HG02798 (cell line): ENCODE measurements at regions not wholly inside any gene's neighbourhood (a gene's known extent, or its start where the extent isn't known, plus 50 kb on each side); places are given as distances from the start of the nearest gene placed in this dataset.

Experiments
- ATAC-seq: cut with Tn5 transposase; IDR thresholded peaks from one replicate; pipeline ENCODE4 v1.9.1; 2021; ENCODE audit warnings: mild to moderate bottlenecking; ENCODE audit not compliant: unreplicated experiment, poor library complexity

DNA sequence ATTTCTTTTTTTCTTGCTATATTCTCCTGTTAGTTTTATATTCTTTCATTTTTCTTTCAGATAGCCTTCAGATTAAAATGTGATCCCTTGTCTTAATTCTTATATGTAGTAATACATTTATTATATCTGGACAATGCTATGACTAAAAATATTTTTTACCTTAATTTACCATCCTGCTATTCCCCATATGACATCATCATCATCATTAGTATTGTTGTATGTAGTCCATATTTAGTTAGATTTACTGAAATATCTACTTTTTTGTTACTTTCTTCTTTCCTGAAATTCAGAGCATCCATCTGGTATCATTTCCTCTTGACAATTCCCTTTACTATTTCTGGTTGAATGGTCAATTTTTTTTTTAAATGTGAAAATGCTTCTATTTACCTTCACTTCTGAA lies 951.6 kb upstream of the POU3F3 start:
- ATAC-seq, result no peak

DNA sequence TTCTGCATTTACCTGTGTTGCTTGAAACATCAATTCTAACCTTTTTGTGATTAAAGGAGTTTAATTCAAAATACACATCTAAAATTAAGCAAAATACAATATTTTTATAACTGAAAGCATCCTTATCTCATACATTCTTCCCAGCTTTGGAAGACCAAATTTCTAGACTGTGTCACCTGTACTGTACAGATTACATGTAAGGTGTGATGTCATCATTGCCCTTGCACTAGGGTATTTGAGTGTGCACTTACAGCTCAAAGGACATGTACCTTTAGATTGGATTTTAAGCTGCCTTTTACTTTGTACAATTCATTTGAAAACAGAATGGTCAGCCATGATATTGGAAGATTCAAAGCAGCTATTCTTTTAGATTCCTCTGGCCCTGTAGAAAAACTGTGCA lies 932.8 kb upstream of the POU3F3 start:
- no peak for ATAC-seq

DNA sequence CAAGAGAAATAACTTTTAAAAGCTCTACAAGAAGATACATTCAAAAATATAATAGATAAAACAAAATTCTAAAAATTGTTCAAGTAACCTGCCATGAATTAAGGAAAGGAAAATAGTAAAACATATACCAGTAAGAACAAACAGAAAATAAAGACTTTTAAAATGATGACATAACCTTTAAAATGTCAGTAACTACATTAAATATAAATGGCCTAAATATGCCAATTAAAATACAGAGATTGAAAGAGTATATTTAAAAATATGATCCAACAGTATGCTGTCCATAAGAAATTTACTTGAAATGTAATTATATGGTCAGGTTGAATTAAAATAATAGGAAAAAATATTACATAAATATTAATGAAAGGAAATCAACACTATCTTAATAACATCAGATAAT lies 911.7 kb upstream of the POU3F3 start:
- ATAC-seq, result no peak

DNA sequence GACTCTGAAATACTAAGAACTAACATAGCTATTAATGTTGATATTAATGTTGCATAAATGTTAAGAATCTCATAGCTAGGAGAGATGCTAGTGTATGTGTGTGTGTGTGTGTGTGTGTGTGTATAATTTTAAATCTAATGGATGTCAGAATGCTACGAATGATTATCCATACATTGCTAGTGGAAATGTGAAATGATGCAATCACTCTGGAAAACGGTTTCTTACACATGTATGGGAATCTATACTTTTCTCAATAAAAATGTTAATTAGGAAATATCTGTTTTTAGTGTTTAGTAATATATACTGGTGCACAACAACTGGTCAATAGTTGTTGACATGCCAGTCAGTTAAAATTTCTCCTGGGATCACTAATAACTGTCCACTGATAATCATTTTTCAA lies 908.8 kb upstream of the POU3F3 start:
- no peak for ATAC-seq

DNA sequence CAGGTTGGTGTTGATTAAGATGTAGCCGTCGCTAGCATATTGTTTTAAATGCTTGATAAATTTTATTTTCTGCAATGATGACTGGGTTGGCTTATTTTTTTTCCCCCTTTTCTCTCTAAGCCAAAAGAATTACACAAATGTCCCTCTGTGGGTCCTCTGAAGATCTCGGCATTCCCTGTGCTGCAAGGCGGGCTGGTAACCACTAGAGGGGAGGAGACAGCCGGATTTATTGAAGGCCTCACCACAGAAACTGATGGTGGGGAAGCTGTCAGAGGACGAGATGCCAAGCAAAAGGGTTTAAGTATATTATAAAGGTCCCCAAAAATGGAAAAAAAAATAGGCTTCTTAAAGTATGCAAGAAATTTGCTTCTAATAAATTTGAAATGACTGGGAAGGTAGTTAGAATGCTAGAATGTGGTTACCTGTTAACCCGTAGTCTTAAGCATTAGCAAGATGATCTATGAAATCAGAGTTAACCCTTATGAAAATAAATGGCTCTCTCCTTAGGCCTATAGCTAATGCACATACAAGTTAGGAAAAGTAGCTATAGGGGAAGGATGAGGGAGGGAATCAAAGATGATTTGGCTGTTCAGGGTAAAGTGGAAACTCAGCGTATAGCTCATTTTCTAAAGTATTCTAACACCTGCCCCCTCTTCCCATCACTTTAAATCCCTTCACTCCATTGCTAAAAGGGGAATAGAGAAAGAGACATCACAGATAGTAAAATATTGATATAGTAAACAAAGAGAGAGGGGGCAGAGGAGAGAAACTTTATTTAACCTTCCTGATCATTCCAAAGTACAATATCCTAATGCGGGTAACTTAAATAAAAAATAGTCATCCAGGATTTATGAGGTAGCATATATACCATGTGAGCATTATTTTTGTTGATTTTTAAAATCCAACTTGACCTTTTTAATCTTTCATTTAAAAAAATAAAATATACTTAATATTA lies 894.5 kb upstream of the POU3F3 start:
- ATAC-seq, result peak; percentile 49

DNA sequence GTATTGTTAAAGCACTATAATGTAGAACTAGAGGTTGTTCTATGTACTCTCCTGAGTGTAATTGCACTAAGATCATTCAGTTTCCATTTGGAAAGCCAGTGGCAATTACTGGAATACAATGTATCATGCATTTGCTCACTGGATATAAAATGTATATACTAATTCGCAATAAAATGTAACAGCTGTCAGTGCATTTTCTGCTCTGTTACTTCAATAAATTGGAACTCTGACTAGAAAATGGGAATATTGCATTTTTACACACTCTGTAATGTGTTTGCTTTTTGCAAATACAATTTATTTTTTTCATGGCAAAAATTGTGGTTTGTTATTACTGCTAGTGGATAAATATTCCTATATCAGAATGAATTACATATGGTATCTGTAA lies 893.8 kb upstream of the POU3F3 start:
- no peak for ATAC-seq

DNA sequence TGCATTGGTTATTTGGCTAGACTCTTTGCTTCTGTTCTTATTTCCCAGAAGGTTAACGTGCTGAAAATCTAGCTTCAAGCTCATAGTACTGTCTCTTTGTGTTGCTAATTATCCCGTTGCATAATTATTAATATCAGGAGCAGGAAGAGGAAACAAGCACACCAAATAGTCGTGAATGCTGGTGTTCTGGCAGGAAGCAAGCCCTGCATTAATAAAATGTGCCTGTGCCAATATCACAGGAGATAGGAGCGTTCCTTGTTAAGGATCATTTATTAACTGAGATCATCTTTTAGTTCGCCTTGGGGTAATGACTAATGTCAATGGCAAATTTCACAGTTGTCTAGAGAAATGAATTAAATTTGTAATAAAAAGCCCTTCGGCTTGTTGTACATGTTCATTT lies 893.0 kb upstream of the POU3F3 start:
- no peak for ATAC-seq

DNA sequence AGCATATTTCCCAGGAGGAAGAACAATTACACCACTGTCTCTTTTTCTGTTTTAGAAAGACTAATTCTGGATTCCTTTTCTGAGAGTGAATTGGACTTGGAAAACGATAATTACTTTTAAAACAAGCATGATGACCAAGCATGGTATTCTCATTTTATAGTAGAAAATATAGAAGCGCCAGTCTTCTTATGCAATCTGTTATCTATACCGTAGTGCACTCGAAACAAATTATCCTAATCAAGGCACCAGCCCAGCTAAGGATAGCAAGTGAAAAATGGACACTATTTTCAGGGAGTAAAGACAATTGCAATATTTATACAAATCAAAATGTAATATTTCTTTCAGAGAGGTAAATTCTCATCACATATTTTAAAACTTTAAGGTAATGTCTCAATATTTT lies 892.1 kb upstream of the POU3F3 start:
- ATAC-seq, result no peak

DNA sequence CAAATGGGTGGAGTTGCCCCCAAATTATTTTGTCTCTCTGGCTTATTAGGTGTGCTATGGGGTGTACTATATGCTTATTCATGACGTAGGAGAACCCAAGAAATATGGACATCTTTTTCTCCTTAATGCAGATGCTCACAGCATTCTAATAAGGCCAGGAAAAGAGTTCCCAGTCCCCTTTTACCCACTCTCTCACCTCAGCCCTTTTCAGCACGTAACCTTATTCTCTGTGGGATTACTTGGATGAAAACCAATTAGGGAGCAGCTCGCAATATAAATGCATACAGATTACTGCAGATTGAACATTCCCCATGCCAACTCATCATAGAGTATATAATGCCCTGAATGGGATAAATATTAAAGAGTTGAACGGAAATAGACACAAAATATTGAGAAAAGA lies 891.2 kb upstream of the POU3F3 start:
- ATAC-seq, result no peak

DNA sequence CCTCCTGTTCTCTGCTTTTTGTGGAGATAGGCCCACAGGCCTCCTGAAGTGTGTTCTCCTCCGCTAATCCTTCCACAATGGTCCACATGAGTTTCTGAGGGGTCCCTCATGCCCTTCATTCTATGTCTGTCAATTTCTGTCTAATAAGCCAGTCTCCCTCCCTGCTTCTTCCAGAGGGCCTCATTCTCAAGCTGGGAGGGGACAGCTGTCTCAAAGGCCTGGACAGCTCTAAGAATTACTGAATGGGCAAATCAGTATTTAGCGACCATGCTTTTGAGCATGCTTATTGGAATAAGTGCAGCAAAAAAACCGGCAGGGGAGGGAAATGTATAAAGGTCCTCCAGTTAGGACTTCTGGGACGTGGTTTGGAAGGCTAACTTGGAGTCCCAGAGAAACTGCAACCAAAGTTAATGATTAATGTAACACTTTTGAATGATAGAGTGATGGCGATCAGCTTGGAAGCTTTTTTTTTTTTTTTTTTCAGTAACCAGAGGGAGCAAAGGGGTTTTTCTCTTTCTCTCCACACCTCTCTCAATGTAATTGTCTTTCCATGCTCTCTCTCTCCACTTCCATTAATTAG lies 890.7 kb upstream of the POU3F3 start:
- ATAC-seq, result no peak

DNA sequence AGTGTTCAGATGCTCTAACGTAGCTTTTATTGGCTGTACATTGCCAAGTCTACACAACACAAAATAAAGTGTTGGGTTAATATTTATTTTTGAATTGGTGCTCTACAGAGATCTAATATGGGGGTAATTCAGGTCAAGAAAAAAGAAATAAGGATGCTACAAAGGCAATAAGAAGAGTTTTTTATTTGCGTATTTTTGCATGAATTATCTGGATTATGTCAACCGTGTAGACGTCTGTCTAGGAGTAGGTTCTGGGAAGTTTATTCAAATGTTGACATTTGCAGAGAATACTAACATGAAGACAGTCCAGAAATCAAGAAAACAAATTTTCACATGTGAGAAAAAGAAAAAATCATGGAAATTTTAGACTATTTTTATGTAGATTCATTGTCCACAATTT lies 876.7 kb upstream of the POU3F3 start:
- ATAC-seq, result no peak

DNA sequence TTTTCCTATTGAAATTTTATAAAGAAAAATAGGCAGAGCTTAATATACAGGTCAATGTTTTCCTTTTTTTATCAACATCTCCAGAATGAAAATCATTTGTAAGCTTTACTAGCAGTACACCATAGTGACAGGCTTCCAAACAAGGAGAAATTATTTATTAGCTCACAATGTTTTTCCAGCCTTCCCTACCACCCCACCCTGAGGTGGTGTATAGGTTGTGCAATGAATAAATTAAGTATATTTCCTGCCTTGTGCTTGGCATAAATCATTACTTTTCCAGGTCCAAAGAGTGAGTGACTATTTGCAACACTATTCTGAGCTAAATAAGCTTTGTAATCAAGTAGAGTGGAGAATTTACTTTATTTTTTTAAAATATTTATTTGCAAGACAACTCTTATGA lies 876.2 kb upstream of the POU3F3 start:
- no peak for ATAC-seq

DNA sequence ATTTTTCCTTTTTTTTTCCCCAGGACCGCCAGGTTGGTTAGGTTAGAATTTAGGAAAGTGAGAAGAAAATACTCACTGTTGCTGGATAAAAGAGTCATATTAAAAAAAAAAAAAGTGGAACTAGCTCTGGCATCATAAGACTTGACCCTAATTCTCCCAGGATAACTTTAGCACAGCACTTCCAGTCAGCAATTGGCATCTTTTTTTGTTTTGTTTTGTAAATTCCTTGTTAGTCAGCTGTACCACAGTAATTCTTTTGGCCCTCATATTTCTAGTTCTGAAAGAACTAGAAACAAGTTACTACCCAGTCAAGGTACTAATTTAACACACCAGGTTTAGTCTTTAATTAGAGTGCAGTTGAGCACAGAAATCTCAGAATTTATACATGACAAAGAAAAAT lies 873.5 kb upstream of the POU3F3 start:
- ATAC-seq, result no peak

DNA sequence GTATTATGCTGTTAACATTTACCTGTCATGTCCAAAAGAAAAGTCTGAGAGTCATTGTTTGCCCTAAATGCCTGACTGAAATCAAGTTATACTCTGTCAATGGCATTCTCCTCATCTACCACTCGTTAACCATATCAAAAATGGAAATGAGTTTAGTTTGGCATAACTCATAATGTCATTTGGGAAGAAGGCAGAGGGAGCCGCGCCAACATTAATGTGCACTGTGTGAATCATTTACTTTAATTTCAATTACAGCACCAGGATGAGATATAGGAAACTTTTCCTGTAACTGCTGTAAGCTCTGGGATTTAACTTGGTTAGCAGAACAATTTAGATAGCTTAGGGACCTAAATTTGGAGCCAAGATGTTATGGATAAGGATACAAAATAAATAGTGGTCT lies 871.2 kb upstream of the POU3F3 start:
- no peak for ATAC-seq

DNA sequence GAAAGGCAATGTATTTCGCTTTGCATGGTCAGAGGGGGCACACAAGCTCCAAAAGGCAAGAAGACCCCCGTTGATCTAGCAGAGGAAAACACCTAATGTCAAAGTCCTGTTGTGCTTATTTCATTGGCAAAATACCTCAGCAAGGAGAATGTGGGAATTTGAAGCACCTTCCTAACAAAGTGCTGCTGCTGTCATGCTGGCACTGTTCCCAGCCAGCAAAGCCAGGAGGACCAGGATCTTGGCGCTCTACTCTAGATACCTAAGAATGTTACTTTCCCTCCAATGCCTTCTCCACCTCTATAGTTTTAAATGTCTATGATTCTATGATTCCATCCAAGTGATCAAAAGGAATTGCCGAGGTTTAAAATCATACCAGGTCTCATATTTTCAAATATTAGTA lies 867.9 kb upstream of the POU3F3 start:
- ATAC-seq, result no peak

DNA sequence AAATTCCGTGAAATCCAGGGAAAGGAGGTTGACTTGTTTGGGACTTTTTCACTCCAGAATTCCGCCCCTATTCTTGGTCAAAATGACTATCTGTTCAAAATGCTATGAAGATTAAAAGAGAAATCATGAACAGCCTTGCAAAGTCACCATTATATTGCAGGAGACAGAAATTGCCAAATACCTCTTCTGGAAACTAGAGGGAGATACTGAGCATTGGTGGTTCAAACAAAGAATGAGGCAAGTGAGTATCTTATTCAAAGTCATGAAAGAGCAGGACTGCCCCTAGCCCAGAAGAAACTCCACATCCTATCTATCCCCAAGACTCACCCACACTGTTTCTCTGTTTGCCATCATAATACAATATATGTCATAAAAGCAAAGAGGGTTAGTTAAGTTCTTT lies 862.3 kb upstream of the POU3F3 start:
- no peak for ATAC-seq

DNA sequence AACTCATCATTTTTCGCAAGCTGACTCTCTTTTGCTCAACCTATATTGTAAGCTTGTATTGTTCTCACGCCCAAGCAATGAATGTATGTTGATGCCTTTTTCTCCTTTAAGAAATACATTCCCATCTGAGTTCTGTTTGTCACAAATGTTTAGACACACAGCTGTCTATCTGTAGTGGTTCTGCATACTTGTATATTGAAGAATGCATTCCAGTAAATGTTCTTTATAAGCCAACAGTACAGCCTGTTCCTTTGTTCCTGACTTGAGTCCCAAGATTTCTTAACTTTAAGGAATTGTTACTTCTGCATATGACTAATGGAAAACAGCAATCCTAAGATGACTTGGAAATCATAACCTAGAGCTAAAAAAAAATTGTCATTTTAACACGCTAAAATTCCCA lies 849.1 kb upstream of the POU3F3 start:
- ATAC-seq, result no peak

DNA sequence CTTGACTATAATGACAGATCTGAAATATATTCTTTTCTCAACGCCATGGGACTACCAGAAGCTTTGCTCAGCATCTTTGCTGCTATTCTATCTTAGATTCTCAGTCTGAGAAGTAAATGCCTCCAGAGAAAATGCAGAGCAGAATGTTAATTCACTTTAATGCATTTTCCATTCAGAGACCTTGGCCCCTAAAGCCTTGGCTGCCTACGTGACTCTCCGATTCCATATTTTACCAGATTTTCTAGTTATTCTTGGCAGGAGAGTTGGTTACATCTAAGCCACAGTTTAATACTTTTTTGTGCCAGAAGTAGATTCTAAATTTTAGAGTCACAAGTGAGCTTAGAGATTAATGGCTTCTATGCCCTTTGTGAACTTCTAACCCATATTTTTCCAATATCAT lies 837.1 kb upstream of the POU3F3 start:
- no peak for ATAC-seq

DNA sequence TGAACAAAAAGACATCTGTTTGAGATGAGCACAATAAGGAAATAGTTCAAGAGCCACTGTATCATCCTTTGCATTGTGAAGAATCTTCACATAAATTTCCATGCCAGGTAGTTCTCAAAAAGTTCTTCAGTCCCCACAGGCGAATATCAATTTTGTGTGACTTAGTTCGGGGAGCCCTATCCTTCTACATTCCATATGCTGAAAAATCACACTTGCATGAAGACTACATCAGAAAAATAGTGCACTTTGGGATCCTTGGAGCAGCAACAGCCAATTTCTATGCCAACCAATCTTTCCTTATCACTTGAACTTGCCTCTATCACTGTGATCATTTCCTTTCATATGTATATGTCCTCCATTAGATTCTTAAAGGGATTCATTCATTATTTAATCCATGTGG lies 830.6 kb upstream of the POU3F3 start:
- no peak for ATAC-seq

DNA sequence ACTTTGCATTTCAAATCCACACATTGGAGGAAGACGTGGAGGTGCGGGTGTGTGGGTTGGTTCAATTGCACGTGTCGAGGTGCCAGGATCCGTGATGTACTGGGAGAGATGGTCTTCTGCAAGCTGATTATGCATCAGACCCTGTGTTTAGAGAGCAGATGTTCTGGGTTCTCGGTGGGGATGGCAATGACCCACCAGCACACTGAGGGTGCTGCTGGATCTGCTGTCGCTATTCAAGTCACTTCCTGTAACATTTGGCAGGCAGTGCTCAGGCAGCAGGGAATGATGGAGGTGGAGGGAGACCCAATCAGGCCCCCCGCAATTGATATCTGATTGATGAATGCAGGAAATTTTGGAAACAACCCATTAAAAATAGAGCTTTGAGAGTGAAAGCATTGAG lies 830.1 kb upstream of the POU3F3 start:
- no peak for ATAC-seq

DNA sequence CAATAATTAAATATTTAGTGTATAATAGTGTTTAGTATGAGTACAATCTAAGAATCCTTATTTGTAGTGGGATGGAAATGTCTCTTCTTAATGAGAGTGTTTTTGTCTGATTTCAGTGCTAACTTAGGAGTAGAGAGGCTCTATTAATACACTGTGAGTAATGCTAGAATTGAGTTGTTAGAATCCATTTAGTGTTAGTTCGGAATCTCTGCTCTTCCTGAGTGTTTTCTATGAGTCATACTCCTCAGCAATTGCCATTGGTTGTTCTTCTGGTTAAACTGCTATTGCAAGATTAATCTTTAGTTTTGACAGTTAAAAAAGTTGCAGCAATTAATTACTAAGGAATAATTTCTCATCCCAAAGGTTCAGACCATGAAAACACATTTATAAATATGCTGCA lies 828.6 kb upstream of the POU3F3 start:
- no peak for ATAC-seq

DNA sequence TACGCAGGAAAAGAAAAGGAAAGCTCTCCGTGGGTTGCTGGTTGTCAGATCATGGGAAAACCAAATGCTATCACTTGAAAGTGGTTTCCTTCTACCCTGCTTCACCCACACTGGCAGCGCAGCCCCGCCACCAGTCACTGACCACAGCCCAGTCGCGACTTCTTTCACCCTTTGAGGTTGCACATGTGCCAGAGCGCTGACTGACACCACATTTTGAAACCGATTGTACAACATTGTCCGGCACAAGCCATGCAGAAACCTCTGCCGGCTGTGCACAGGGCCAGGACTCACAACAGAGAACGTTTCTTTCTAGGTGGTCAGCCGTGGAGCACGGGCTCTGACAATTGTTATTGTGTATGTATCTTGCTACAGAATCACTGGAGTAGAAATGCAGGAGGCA lies 827.2 kb upstream of the POU3F3 start:
- no peak for ATAC-seq
